IMR-90 (cell line): ENCODE measurements at regions not wholly inside any gene's neighbourhood (a gene's known extent, or its start where the extent isn't known, plus 50 kb on each side); places are given as distances from the start of the nearest gene placed in this dataset.

Experiments
- ATAC-seq: fragments of 200-7000 bp; cut with Tn5 transposase; 2 replicates; pipeline ENCODE4 v1.9.1; 2020; ENCODE audit warnings: low read depth, mild to moderate bottlenecking, moderate library complexity
- BruUV-seq: library from RNA; stranded (reverse); fragments of 400-500 nt; replicated peaks from 2 replicates; lab custom pipeline; 2021; lab: Mats Ljungman, UMichigan
- CTCF ChIA-PET: fragments of 300-600 bp; formaldehyde crosslinking; extraction: SDS; loops from one replicate; lab custom pipeline; 2021; ENCODE audit warnings: antibody characterized with exemption; lab: Yijun Ruan, JAX
- POLR2A ChIA-PET: fragments of 300-600 bp; sonication (Branson Sonifier 250); formaldehyde crosslinking; loops from one replicate; lab custom pipeline; 2022; ENCODE audit warnings: antibody characterized with exemption; ENCODE audit not compliant: unreplicated experiment; lab: Charles Lee
- DNase-seq: peaks from one replicate; pipeline ENCODE4 v3.0.0; 2013
- H2AFZ ChIP-seq: replicated peaks from 2 replicates; pipeline ENCODE3; 2013; ENCODE audit warnings: low read length, mild to moderate bottlenecking; ENCODE audit not compliant: poor library complexity
- H2AK5ac ChIP-seq: 2 replicates; pipeline ENCODE4 v1.6.1; 2013; ENCODE audit warnings: low read depth, low read length, inconsistent platforms
- H2AK9ac ChIP-seq: replicated peaks from 2 replicates; pipeline ENCODE3; 2013; ENCODE audit warnings: mild to moderate bottlenecking, low read depth, low read length, moderate library complexity; ENCODE audit not compliant: poor library complexity
- H2BK120ac ChIP-seq: 2 replicates; pipeline ENCODE4 v1.6.1; 2013; ENCODE audit warnings: low read depth, low read length, inconsistent platforms
- H2BK15ac ChIP-seq: 3 replicates; pipeline ENCODE4 v1.6.1; 2013; ENCODE audit warnings: low read depth, low read length, inconsistent platforms
- H2BK20ac ChIP-seq: 2 replicates; pipeline ENCODE4 v1.6.1; 2013; ENCODE audit warnings: low read depth, mild to moderate bottlenecking, inconsistent platforms, low read length, moderate library complexity
- H2BK5ac ChIP-seq: 2 replicates; pipeline ENCODE4 v1.6.1; 2013; ENCODE audit warnings: mild to moderate bottlenecking, low read depth, low read length, inconsistent platforms; ENCODE audit not compliant: poor library complexity, severe bottlenecking
- H3K14ac ChIP-seq: replicated peaks from 2 replicates; pipeline ENCODE4 v1.6.1; 2013; ENCODE audit warnings: low read depth, low read length, inconsistent platforms
- H3K18ac ChIP-seq: 2 replicates; pipeline ENCODE4 v1.6.1; 2013; ENCODE audit warnings: low read depth, low read length, control low read depth
- H3K23ac ChIP-seq: 2 replicates; pipeline ENCODE4 v1.6.1; 2013; ENCODE audit warnings: low read depth, low read length, inconsistent platforms
- H3K27ac ChIP-seq: 2 replicates; pipeline ENCODE4 v1.5.1; 2013; ENCODE audit warnings: mild to moderate bottlenecking, control low read depth, low read length; ENCODE audit not compliant: insufficient read depth
- H3K27me3 ChIP-seq: 2 replicates; pipeline ENCODE4 v1.6.1; 2013; ENCODE audit warnings: low read length; ENCODE audit not compliant: control insufficient read depth, insufficient read depth
- H3K36me3 ChIP-seq: 2 replicates; pipeline ENCODE4 v1.6.1; 2013; ENCODE audit warnings: low read length, mixed read lengths; ENCODE audit not compliant: control insufficient read depth, insufficient read depth
- H3K4ac ChIP-seq: 2 replicates; pipeline ENCODE4 v1.6.1; 2013; ENCODE audit warnings: low read depth, low read length, inconsistent platforms
- H3K4me1 ChIP-seq: 2 replicates; pipeline ENCODE4 v1.6.1; 2013; ENCODE audit warnings: low read length, mixed read lengths; ENCODE audit not compliant: control insufficient read depth, insufficient read depth
- H3K4me2 ChIP-seq: 2 replicates; pipeline ENCODE4 v1.6.1; 2013; ENCODE audit warnings: low read depth, mild to moderate bottlenecking, control low read depth, low read length, moderate library complexity
- H3K4me3 ChIP-seq: 2 replicates; pipeline ENCODE4 v1.5.1; 2013; ENCODE audit warnings: low read depth, mild to moderate bottlenecking, control low read depth, low read length, moderate library complexity; ENCODE audit not compliant: insufficient read depth
- H3K56ac ChIP-seq: 2 replicates; pipeline ENCODE4 v1.6.1; 2013; ENCODE audit warnings: low read length, inconsistent platforms; ENCODE audit not compliant: insufficient read depth; ENCODE audit errors: extremely low read depth
- H3K79me1 ChIP-seq, 2 experiments: 2 replicates each; pipeline ENCODE4 v1.6.1; 2013; ENCODE audit warnings: low read length in 2 of 2, inconsistent platforms in 1 of 2, low read depth in 1 of 2
- H3K9ac ChIP-seq: 2 replicates; pipeline ENCODE4 v1.6.1; 2013; ENCODE audit warnings: low read depth, low read length, control low read depth
- H3K9me1 ChIP-seq: 2 replicates; pipeline ENCODE4 v1.6.1; 2013; ENCODE audit warnings: low read length, inconsistent platforms; ENCODE audit not compliant: insufficient read depth
- H3K9me3 ChIP-seq: 2 replicates; pipeline ENCODE4 v1.6.1; 2013; ENCODE audit warnings: low read length; ENCODE audit not compliant: control insufficient read depth, insufficient read depth
- H4K20me1 ChIP-seq: 2 replicates; pipeline ENCODE4 v1.6.1; 2013; ENCODE audit warnings: low read length, inconsistent platforms; ENCODE audit not compliant: insufficient read depth
- H4K5ac ChIP-seq: 2 replicates; pipeline ENCODE4 v1.6.1; 2013; ENCODE audit warnings: mild to moderate bottlenecking, low read depth, low read length, control low read depth
- H4K8ac ChIP-seq, 2 experiments: 2 replicates each; pipeline ENCODE4 v1.6.1; 2013; ENCODE audit warnings: low read depth in 2 of 2, low read length in 2 of 2, control low read depth in 1 of 2, inconsistent platforms in 1 of 2
- H4K91ac ChIP-seq: 2 replicates; pipeline ENCODE4 v1.6.1; 2013; ENCODE audit warnings: low read depth, low read length, inconsistent platforms; ENCODE audit not compliant: insufficient read depth
- CHD1 ChIP-seq: IDR thresholded peaks from 2 replicates; pipeline ENCODE4 v1.6.1; 2012; ENCODE audit warnings: low read depth, low read length, improper control_type of control experiment
- MXI1 ChIP-seq: IDR thresholded peaks from 2 replicates; pipeline ENCODE4 v1.6.1; 2012; ENCODE audit warnings: low read depth, mild to moderate bottlenecking, low read length, moderate library complexity, borderline replicate concordance
- RFX5 ChIP-seq: IDR thresholded peaks from 2 replicates; pipeline ENCODE4 v1.8.0; 2012; ENCODE audit warnings: low read depth, mild to moderate bottlenecking, low read length, moderate library complexity
- WGBS, 2 experiments: methylation state at CpG; one replicate each; pipeline versions ENCODE4 v1.1.5 to v1.1.7; 2013; ENCODE audit warnings: missing lambda C conversion rate in 2 of 2; ENCODE audit not compliant: insufficient read length in 1 of 2; ENCODE audit errors: extremely low coverage in 2 of 2; 5-methylcytosine and 5-hydroxymethylcytosine counted together
- dilution Hi-C: fragments of 300-500 bp; cut with HindIII; formaldehyde crosslinking; loops from one replicate; pipeline ENCODE4 v1.14.3; 2018; ENCODE audit warnings: low sequenced_read_pairs; ENCODE audit not compliant: unreplicated experiment
- in situ Hi-C: fragments of 300-500 bp; cut with MboI; formaldehyde crosslinking; loops from 3 replicates; pipeline ENCODE4 v1.14.3; 2019; ENCODE audit warnings: low sequenced_read_pairs, inconsistent platforms, mixed read lengths
- intact Hi-C: fragments of 100-400 bp; cut with micrococcal nuclease; formaldehyde crosslinking; loops from 2 replicates; pipeline ENCODE4 v1.10.0; 2022

GRCh38 chr21:35370071-35370470, 321.0 kb upstream of the RUNX1 start:
- H3K4me1 ChIP-seq, result no peaks in the 10 kb centered on the region
- no peak overlapping the region for H3K18ac ChIP-seq
- H3K4me3 ChIP-seq, result no peak overlapping the region
- WGBS, 2 experiments, result no CpG with 5 or more reads among the region's 3 CpGs
- no peak overlapping the region for H3K9ac ChIP-seq
- no peaks in the 10 kb centered on the region for H3K9me3 ChIP-seq
- H2BK120ac ChIP-seq, result no peak overlapping the region
- no peaks in the 10 kb centered on the region for H3K27me3 ChIP-seq
- no peak for ATAC-seq
- H3K79me1 ChIP-seq, result no peaks in the 10 kb centered on the region
- no peak overlapping the region for H3K4ac ChIP-seq
- BruUV-seq, result no TSS peak
- ChIA-PET POLR2A (no interaction called here), CTCF (no interaction called here)
- no peak overlapping the region for H3K56ac ChIP-seq
- H2AFZ ChIP-seq, result no peak overlapping the region
- H2AK9ac ChIP-seq, result no peak overlapping the region
- TF ChIP-seq RFX5 (no peak), CHD1 (no peak), MXI1 (no peak)
- H2AK5ac ChIP-seq, result no peak overlapping the region
- dilution Hi-C loops (no loop called here), in situ Hi-C loops (no loop called here), intact Hi-C loops (no loop called here)
- H4K20me1 ChIP-seq, result no peaks in the 10 kb centered on the region
- no peaks in the 10 kb centered on the region for H3K9me1 ChIP-seq
- H2BK20ac ChIP-seq, result no peak overlapping the region
- no peak overlapping the region for H3K14ac ChIP-seq
- DNase-seq, result no peak
- H4K8ac ChIP-seq, result no peak overlapping the region
- H3K27ac ChIP-seq, result no peak overlapping the region
- no peak overlapping the region for H4K5ac ChIP-seq
- no peak overlapping the region for H3K4me2 ChIP-seq
- no peak overlapping the region for H3K23ac ChIP-seq
- no peak overlapping the region for H2BK5ac ChIP-seq
- no peak overlapping the region for H4K91ac ChIP-seq
- H3K36me3 ChIP-seq, result no peaks in the 10 kb centered on the region
- H2BK15ac ChIP-seq, result no peak overlapping the region
